GM19463 (cell line): ENCODE measurements at regions not wholly inside any gene's neighbourhood (a gene's known extent, or its start where the extent isn't known, plus 50 kb on each side); places are given as distances from the start of the nearest gene placed in this dataset.

Experiments used
- ATAC-seq: cut with Tn5 transposase; IDR thresholded peaks from one replicate; pipeline ENCODE4 v1.9.1; 2021; ENCODE audit warnings: mild to moderate bottlenecking, moderate library complexity; ENCODE audit not compliant: unreplicated experiment

- ATAC-seq: no peak
Measured at GRCh38 chr13:34294483-34295129, 476.7 kb downstream of the RFC3 start.

DNA sequence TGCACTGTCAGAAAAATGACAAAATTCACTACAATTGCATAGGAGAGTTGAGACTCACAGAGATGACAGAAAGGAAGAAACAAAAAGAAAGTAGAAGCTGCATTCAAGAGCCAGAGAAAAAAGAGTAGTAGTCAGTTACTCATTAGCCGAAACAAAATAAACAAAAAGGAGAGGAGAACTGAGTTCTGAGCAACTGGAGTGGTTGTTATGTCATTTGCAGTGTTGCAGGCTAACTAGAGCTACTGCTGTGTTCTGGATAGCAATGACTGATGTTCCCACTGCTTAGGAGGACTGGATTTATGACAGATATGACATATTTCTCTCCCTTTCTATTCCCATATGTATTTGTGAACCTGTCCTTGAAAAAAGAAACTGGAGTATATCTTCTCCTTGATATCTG lies 482.6 kb downstream of the RFC3 start:
- ATAC-seq: no peak

DNA sequence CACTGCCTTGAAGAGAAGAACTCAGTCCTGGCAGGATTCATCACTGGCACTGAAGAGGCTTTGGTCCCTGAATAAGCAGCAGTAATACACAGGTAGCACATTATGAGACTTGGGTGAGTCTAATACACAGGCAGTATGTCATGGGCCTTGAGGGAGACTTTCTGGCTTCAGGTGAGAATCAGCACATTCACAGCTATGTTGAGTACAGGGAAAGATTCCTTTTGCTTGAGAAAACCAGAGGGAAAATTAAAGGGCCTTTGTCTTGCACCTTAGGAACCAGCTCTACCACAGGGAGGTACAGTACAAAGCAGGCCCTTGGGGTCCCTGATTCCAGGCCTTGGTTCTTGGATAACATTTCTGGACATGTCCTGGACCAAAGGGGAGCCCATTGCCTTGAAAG lies 484.6 kb downstream of the RFC3 start:
- ATAC-seq: no peak

DNA sequence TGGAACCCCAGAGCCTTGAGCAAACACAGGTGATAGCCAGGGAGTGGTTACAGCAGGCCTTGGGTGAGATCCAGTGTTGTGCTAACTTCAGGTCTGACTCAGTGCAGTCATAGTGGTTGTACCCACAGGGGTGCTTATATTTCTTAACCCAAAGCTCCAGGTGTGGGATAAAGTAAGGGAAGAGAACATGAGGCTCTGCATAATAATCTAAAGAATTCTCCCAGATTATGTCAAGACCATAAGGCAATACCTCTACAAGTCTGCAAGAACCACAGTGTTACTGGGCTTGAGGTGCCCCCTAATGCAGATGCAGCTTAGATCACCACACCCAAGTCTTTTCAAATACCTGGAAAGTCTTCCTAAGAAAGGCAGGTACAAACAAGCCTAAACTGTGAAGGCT lies 485.4 kb downstream of the RFC3 start:
- ATAC-seq: no peak

GRCh38 chr13:34307607-34308006 lies 489.7 kb downstream of the RFC3 start:
- ATAC-seq: no peak

DNA sequence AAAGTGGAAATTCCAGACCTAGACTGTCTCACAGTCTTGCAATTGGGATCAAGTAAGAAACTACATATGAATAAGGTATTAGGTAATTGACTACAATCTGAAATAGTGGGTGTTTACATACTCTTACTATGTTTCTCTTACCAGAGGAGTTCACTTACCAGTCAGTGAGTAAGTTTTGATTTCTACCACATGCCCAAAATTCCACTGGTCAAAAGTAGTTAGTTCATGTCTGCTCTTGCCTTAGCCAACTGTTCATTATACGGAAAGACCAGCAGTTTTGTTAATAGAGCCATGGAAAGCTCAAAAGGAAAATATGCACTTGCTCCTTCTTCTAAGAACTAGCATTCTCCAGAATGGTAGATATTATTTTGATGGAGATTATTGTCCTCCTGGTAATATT lies 490.8 kb downstream of the RFC3 start:
- no peak for ATAC-seq

GRCh38 chr13:34310539-34310938 lies 492.6 kb downstream of the RFC3 start:
- no peak for ATAC-seq

- no peak for ATAC-seq
Measured at GRCh38 chr13:34311251-34311650, 493.3 kb downstream of the RFC3 start.

DNA sequence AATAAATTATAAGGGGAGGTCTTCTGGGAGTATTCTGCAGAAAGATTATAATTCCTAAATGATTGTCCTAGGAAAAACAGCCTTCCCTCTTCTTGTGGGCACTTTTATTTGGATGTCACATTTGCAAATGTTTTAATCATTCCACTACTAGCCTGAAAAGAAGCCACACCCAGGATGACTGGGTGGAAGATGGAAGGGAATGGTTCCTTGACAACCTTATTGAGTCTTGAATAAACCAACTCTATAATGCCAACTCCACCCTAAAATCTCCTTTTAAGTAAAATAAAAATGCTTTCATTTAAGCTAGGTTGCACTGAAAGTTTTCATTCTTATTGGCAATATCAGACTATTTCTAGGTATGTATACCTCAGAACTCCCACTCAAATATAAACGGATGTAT lies 494.6 kb downstream of the RFC3 start:
- ATAC-seq: no peak

DNA sequence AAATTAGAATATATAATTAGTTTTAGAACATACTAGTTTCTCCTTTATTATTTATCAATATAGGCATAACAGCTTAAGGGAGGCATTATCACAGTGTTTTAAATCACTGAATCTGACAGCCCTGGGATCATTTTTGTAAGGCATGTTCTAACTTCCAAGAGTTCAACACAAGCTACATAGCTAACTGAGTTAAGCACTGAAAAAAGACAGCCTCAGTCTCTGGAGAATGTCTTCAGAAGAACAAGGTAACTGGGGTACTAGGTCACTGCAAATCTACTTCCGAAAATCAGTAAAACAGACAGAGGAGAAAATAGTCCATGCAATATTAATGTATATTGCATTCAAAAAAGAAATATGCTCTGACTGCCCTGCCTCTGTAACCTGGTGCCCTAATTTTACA lies 502.1 kb downstream of the RFC3 start:
- ATAC-seq: no peak

GRCh38 chr13:34322014-34322742 lies 504.2 kb downstream of the RFC3 start:
- no peak for ATAC-seq

GRCh38 chr13:34322743-34323074 lies 504.8 kb downstream of the RFC3 start:
- ATAC-seq: no peak

DNA sequence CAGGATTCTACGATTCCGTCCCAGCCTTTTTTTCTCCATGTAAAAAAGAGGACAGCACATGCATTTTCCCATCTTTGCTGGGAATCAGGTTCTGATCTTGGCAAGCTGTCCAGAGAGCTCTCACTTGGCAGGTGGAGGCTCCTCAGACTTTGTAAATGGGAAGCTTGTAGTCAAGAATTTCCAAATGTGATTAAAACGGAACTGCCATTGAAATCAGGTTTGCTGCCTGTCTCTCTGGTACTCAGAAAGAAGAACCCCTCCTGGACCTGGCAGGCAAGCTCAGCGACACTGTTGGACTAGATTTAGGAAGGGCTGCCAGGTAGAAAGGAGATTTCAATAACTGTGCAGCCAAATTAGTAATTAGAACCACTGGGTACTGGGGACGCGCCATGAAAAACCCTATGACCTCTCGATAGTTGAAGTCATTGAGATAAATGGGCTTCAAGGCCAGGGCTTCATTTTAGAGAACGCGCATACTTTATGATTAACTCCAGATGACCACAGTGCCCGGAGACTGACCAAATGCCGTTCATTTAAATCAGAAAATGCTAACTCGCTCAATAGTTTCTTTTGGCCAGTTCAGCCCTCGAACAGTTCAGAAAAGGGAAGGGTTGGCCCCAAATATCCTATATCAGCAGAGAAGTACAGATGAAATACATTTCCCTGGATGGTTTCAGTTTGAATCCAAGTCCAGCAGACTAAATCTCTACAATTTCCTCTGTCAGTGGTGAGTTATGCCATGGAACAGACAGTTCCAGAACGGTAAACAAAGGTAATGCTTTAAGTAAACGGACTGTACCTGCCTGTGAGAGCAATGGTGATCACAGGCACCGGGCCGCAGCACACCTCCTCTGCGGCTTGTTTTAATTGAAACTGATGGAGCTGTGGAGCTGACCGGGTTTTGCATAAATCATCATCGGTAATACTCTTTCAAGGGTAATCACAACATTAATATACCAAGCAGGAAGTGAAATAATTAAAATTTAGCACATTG lies 517.4 kb downstream of the RFC3 start:
- ATAC-seq: no peak

GRCh38 chr13:34338102-34338501 lies 520.2 kb downstream of the RFC3 start:
- ATAC-seq: no peak

DNA sequence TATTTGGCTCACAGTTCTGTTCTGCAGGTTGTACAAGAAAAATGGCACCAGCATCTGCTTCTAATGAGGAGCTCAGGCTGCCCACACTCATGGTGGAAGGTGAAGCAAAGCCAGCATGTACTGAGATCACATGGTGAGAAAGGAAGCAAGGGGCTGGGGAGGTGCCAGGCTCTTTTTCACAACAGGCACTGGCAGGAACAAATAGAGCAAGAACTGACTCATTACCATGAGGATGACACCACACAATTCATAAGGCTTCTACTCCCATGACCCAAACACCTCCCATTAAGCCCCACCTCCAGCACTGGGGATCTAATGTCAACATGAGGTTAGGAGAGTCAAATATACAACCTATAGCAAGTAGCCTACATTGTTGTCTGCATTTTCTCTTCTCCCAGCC lies 522.6 kb downstream of the RFC3 start:
- no peak for ATAC-seq

GRCh38 chr13:34343413-34343940 lies 525.5 kb downstream of the RFC3 start:
- ATAC-seq: no peak

GRCh38 chr13:34344816-34345215 lies 526.9 kb downstream of the RFC3 start:
- ATAC-seq: no peak

- ATAC-seq: no peak
Measured at GRCh38 chr13:34345258-34345965, 527.5 kb downstream of the RFC3 start.

- no peak for ATAC-seq
Measured at GRCh38 chr13:34346626-34347025, 528.7 kb downstream of the RFC3 start.

GRCh38 chr13:34347784-34348573 lies 530.0 kb downstream of the RFC3 start:
- no peak for ATAC-seq
